Mesendoderm (in vitro differentiated cells): ENCODE measurements at regions not wholly inside any gene's neighbourhood (a gene's known extent, or its start where the extent isn't known, plus 50 kb on each side); places are given as distances from the start of the nearest gene placed in this dataset.

ENCODE experiments used
- DNase-seq: peaks from one replicate; pipeline ENCODE4 v3.0.0; 2013
- H2AK5ac ChIP-seq: 2 replicates; pipeline ENCODE4 v1.6.1; 2013; ENCODE audit warnings: low read length, inconsistent platforms
- H2BK120ac ChIP-seq: 2 replicates; pipeline ENCODE4 v1.6.1; 2013; ENCODE audit warnings: low read depth, mild to moderate bottlenecking, low read length, moderate library complexity, mixed read lengths
- H2BK15ac ChIP-seq: replicated peaks from 2 replicates; pipeline ENCODE4 v1.6.1; 2013; ENCODE audit warnings: low read depth, mild to moderate bottlenecking, moderate library complexity
- H2BK5ac ChIP-seq: 2 replicates; pipeline ENCODE4 v1.6.1; 2013; ENCODE audit warnings: low read length, inconsistent platforms
- H3K18ac ChIP-seq: 2 replicates; pipeline ENCODE4 v1.6.1; 2013; ENCODE audit warnings: mild to moderate bottlenecking, low read length, mixed read lengths
- H3K23ac ChIP-seq: one replicate; pipeline ENCODE4 v1.6.1; 2013; ENCODE audit warnings: low read length
- H3K27ac ChIP-seq: 2 replicates; pipeline ENCODE4 v1.5.1; 2013; ENCODE audit warnings: low read depth, mild to moderate bottlenecking, inconsistent platforms, low read length, moderate library complexity
- H3K27me3 ChIP-seq: 2 replicates; pipeline ENCODE4 v1.6.1; 2013; ENCODE audit warnings: low read length, control low read depth, mild to moderate bottlenecking, inconsistent platforms; ENCODE audit not compliant: insufficient read depth, poor library complexity
- H3K36me3 ChIP-seq: 2 replicates; pipeline ENCODE4 v1.6.1; 2013; ENCODE audit warnings: low read length, inconsistent platforms; ENCODE audit not compliant: control insufficient read depth, insufficient read depth
- H3K4ac ChIP-seq: one replicate; pipeline ENCODE4 v1.6.1; 2013; ENCODE audit warnings: low read depth, mild to moderate bottlenecking, low read length, moderate library complexity
- H3K4me1 ChIP-seq: 2 replicates; pipeline ENCODE4 v1.6.1; 2013; ENCODE audit warnings: low read depth, low read length, inconsistent platforms; ENCODE audit not compliant: control insufficient read depth
- H3K4me2 ChIP-seq: 2 replicates; pipeline ENCODE4 v1.6.1; 2013; ENCODE audit warnings: low read length
- H3K4me3 ChIP-seq: 2 replicates; pipeline ENCODE4 v1.5.1; 2013; ENCODE audit warnings: mild to moderate bottlenecking, low read length
- H3K56ac ChIP-seq: one replicate; pipeline ENCODE4 v1.6.1; 2013; ENCODE audit warnings: low read length
- H3K79me1 ChIP-seq: 2 replicates; pipeline ENCODE4 v1.6.1; 2013; ENCODE audit warnings: low read length, inconsistent platforms
- H3K79me2 ChIP-seq: 2 replicates; pipeline ENCODE4 v1.6.1; 2013; ENCODE audit warnings: mild to moderate bottlenecking, low read length; ENCODE audit not compliant: control insufficient read depth, insufficient read depth
- H3K9ac ChIP-seq: 2 replicates; pipeline ENCODE4 v1.6.1; 2013; ENCODE audit warnings: low read length, inconsistent platforms
- H4K5ac ChIP-seq: one replicate; pipeline ENCODE4 v1.6.1; 2013; ENCODE audit warnings: low read length
- H4K8ac ChIP-seq: one replicate; pipeline ENCODE4 v1.6.1; 2013; ENCODE audit warnings: low read depth, mild to moderate bottlenecking, control low read depth, low read length, moderate library complexity
- WGBS: extraction: QIAGEN DNeasy Blood & Tissue Kit; methylation state at CpG from one replicate; pipeline ENCODE4 v1.1.7; 2013; ENCODE audit warnings: low lambda C conversion rate, missing lambda C conversion rate; ENCODE audit not compliant: insufficient coverage; ENCODE audit errors: extremely low coverage; 5-methylcytosine and 5-hydroxymethylcytosine counted together

DNA sequence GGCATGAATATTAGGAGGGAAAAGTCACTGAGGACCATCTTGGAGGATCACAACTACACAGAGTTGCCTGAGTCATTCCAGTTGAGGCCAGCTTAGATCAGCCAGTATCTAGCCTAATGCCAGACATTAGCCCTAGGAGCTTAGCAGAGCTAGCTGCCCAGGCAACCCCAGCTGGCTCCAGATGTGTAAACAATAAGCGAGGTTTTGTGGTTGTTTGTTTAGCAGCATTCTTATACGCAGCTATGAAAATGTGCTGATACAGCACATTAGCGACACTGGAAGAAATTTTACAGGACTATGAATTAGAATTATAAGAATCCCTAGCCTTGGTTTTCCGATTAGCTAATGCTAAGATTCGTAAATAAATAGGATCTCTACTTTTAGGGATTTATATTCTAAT is 59.3 kb downstream of the BTBD3 start:
- H3K18ac ChIP-seq, result no peak overlapping the region
- H3K36me3 ChIP-seq, result no peaks in the 10 kb centered on the region
- no CpG with 5 or more reads among the region's 5 CpGs for WGBS
- no peak overlapping the region for H4K8ac ChIP-seq
- H3K9ac ChIP-seq, result no peak overlapping the region
- no peak overlapping the region for H4K5ac ChIP-seq
- H2AK5ac ChIP-seq, result no peak overlapping the region
- no peaks in the 10 kb centered on the region for H3K4me1 ChIP-seq
- no peaks in the 10 kb centered on the region for H3K27me3 ChIP-seq
- no peak overlapping the region for H3K56ac ChIP-seq
- H2BK15ac ChIP-seq, result no peak overlapping the region
- H2BK120ac ChIP-seq, result no peak overlapping the region
- H3K4ac ChIP-seq, result no peak overlapping the region
- no peak overlapping the region for H3K4me2 ChIP-seq
- no peaks in the 10 kb centered on the region for H3K79me1 ChIP-seq
- H3K23ac ChIP-seq, result no peak overlapping the region
- no peak overlapping the region for H3K27ac ChIP-seq
- no peak for DNase-seq
- H2BK5ac ChIP-seq, result no peak overlapping the region
- no peaks in the 10 kb centered on the region for H3K79me2 ChIP-seq
- H3K4me3 ChIP-seq, result no peak overlapping the region

DNA sequence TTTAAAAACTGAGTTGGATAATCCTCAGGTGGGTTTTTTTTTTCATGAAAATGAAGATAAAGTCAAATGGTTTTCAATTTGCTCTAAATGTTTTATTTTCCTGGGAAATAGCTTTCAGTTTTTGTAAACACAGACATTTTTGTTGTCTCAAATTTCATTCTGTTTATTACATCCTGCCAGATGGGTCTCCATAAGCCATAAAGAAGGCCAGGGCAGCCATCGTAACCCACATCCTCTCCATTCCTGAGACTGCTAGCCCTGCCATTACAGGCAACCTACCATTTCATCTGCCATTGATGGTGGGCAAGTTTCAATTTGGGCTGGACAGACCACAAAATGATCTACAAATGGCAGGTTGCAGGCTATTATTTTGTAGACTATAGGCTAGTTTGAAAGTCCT is 60.8 kb downstream of the BTBD3 start:
- no peak overlapping the region for H3K4me3 ChIP-seq
- no peaks in the 10 kb centered on the region for H3K79me2 ChIP-seq
- no peak overlapping the region for H2BK15ac ChIP-seq
- H2AK5ac ChIP-seq, result no peak overlapping the region
- H3K23ac ChIP-seq, result no peak overlapping the region
- no peak overlapping the region for H3K4me2 ChIP-seq
- DNase-seq, result no peak
- no CpG with 5 or more reads among the region's 1 CpG for WGBS
- H4K8ac ChIP-seq, result no peak overlapping the region
- no peaks in the 10 kb centered on the region for H3K36me3 ChIP-seq
- H3K4me1 ChIP-seq, result no peaks in the 10 kb centered on the region
- no peak overlapping the region for H2BK5ac ChIP-seq
- H4K5ac ChIP-seq, result no peak overlapping the region
- H2BK120ac ChIP-seq, result no peak overlapping the region
- H3K4ac ChIP-seq, result no peak overlapping the region
- H3K27ac ChIP-seq, result no peak overlapping the region
- no peak overlapping the region for H3K18ac ChIP-seq
- H3K56ac ChIP-seq, result no peak overlapping the region
- no peak overlapping the region for H3K9ac ChIP-seq
- no peaks in the 10 kb centered on the region for H3K79me1 ChIP-seq
- H3K27me3 ChIP-seq, result no peaks in the 10 kb centered on the region

GRCh38 chr20:11979306-11979990 is 61.8 kb downstream of the BTBD3 start:
- no CpG with 5 or more reads among the region's 5 CpGs for WGBS
- Histone ChIP-seq H3K18ac (no peak overlapping the region), H3K79me1 (no peaks in the 10 kb centered on the region), H2BK5ac (no peak overlapping the region), H3K23ac (no peak overlapping the region), H3K4me3 (no peak overlapping the region), H4K5ac (no peak overlapping the region), H3K9ac (no peak overlapping the region), H3K4me1 (no peaks in the 10 kb centered on the region), H3K4me2 (no peak overlapping the region), H3K4ac (no peak overlapping the region), H3K27ac (no peak overlapping the region), H4K8ac (no peak overlapping the region), H3K56ac (no peak overlapping the region), H3K27me3 (no peaks in the 10 kb centered on the region), H2AK5ac (no peak overlapping the region), H3K36me3 (no peaks in the 10 kb centered on the region), H3K79me2 (no peaks in the 10 kb centered on the region), H2BK120ac (no peak overlapping the region), H2BK15ac (no peak overlapping the region)
- no peak for DNase-seq

GRCh38 chr20:11980263-11980662 is 62.6 kb downstream of the BTBD3 start:
- Histone ChIP-seq H3K4me3 (no peak overlapping the region), H2BK5ac (no peak overlapping the region), H3K27ac (no peak overlapping the region), H3K79me2 (no peaks in the 10 kb centered on the region), H4K8ac (no peak overlapping the region), H2AK5ac (no peak overlapping the region), H3K27me3 (no peaks in the 10 kb centered on the region), H3K18ac (no peak overlapping the region), H3K9ac (no peak overlapping the region), H4K5ac (no peak overlapping the region), H3K56ac (no peak overlapping the region), H2BK120ac (no peak overlapping the region), H3K4me1 (no peaks in the 10 kb centered on the region), H3K4ac (no peak overlapping the region), H3K23ac (no peak overlapping the region), H3K79me1 (no peaks in the 10 kb centered on the region), H3K4me2 (no peak overlapping the region), H2BK15ac (no peak overlapping the region), H3K36me3 (no peaks in the 10 kb centered on the region)
- DNase-seq, result no peak
- no CpG with 5 or more reads among the region's 2 CpGs for WGBS

DNA sequence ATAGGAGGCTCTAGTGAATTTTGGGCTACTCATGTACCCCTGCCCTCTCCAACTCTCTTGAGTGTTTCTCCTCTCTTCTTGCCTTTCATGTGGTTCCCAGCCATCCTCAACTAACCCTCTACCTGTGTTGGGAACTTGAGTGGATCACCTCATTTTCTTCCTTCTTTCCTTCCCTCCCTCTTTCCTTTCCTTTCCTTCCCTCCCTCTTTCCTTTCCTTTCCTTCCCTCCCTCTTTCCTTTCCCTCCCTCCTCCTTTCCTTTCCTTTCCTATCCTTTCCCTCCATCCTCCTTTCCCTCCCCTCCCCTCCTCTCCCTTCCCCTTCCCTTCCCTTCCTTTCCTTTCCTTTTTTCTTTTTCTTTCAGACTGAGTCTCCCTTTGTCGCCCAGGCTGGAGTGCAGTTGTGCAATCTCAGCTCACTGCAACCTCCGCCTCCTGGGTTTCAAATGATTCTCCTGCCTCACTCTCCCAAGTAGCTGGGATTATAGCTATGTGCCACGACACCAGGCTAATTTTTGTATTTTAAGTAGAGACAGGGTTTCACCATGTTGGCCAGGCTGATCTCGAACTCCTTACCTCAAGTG is 63.8 kb downstream of the BTBD3 start:
- no peak overlapping the region for H3K4me3 ChIP-seq

More for the DNA sequence above, 63.8 kb downstream of the BTBD3 start:
- no peak overlapping the region for H3K9ac ChIP-seq
- H4K8ac ChIP-seq, result no peak overlapping the region
- H3K36me3 ChIP-seq, result no peaks in the 10 kb centered on the region
- no peak overlapping the region for H4K5ac ChIP-seq
- H2AK5ac ChIP-seq, result no peak overlapping the region
- no peak overlapping the region for H3K56ac ChIP-seq
- H2BK120ac ChIP-seq, result no peak overlapping the region
- no peak overlapping the region for H3K4me2 ChIP-seq
- H3K4me1 ChIP-seq, result no peaks in the 10 kb centered on the region
- H2BK5ac ChIP-seq, result no peak overlapping the region
- no peaks in the 10 kb centered on the region for H3K27me3 ChIP-seq
- H3K27ac ChIP-seq, result no peak overlapping the region
- H3K79me1 ChIP-seq, result no peaks in the 10 kb centered on the region
- H3K79me2 ChIP-seq, result no peaks in the 10 kb centered on the region
- no peak overlapping the region for H3K4ac ChIP-seq
- H2BK15ac ChIP-seq, result no peak overlapping the region
- no peak for DNase-seq
- no peak overlapping the region for H3K18ac ChIP-seq
- no CpG with 5 or more reads among the region's 4 CpGs for WGBS
- no peak overlapping the region for H3K23ac ChIP-seq
